M059J (cell line): ENCODE measurements at regions not wholly inside any gene's neighbourhood (a gene's known extent, or its start where the extent isn't known, plus 50 kb on each side); places are given as distances from the start of the nearest gene placed in this dataset.
"Not testable (repeated sequence)": the region's sequence is repeated elsewhere in the genome, so short reads cannot be mapped to it uniquely, and the experiment has no call there.

Experiments used
- DNase-seq: peaks from one replicate; pipeline ENCODE4 v3.0.0-alpha.2; 2012; ENCODE audit warnings: low read depth

GRCh38 chr5:142222225-142222865 is 102.5 kb downstream of the SPRY4 start:
- DNase-seq, result no peak

- DNase-seq, result no peak
Measured at GRCh38 chr5:142221091-142221860, 103.5 kb downstream of the SPRY4 start.

- DNase-seq, result no peak
Measured at GRCh38 chr5:142219146-142219545, 105.7 kb downstream of the SPRY4 start.

- DNase-seq, result no peak
Measured at GRCh38 chr5:142216931-142217330, 107.9 kb downstream of the SPRY4 start.

GRCh38 chr5:142215915-142216681 is 107.5 kb downstream of the NDFIP1 start:
- peak; percentile 99 for DNase-seq

- DNase-seq, result no peak
Measured at GRCh38 chr5:142213077-142213476, 104.5 kb downstream of the NDFIP1 start.

GRCh38 chr5:142211918-142212317 is 103.3 kb downstream of the NDFIP1 start:
- DNase-seq, result no peak

GRCh38 chr5:142210864-142211412 is 102.4 kb downstream of the NDFIP1 start:
- DNase-seq, result no peak

GRCh38 chr5:142210011-142210410 is 101.4 kb downstream of the NDFIP1 start:
- DNase-seq, result no peak

GRCh38 chr5:142208777-142209312 is 100.3 kb downstream of the NDFIP1 start:
- no peak for DNase-seq

DNA sequence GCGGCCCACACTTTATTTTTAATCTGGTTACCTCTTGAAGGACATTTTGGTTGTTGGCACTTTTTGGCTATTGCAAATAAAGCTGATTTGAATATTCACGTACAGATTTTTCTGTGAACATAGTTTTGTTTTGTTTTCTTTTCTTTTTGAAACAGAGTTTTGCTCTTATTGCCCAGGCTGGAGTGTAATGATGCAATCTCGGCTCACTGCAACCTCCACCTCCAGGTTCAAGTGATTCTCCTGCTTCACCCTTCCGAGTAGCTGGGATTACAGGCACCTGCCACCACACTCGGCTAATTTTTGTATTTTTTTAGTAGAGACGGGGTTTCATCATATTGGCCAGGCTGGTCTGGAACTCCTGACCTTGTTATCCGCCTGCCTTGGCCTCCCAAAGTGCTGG is 99.7 kb downstream of the NDFIP1 start:
- not testable (repeated sequence) for DNase-seq

- DNase-seq, result peak; percentile 28
Measured at GRCh38 chr5:142206801-142207200, 98.2 kb downstream of the NDFIP1 start.

DNA sequence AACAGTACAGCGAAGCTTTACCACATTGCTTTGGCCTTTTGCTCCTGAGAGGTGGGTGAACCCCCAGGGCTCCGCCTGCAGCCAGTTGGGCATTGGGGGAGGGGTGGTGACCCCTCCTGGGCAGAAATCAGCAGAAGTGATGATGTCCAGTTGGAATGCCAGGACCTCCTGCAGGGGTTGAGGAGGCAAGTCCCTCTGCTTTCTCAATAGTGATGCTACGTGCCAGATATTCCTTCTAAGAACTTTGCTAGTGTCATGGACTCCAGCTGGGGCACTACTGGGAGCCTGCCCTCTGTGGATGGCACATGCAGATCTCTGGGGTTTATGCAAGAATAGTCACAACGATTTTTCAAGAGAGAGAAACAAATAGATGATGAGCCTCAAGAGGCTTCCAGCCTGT is 95.6 kb downstream of the NDFIP1 start:
- peak; percentile 35 for DNase-seq
